HG02840 (cell line): ENCODE measurements at regions not wholly inside any gene's neighbourhood (a gene's known extent, or its start where the extent isn't known, plus 50 kb on each side); places are given as distances from the start of the nearest gene placed in this dataset.
"Not testable (repeated sequence)": the region's sequence is repeated elsewhere in the genome, so short reads cannot be mapped to it uniquely, and the experiment has no call there.

Experiments used
- ATAC-seq: cut with Tn5 transposase; IDR thresholded peaks from one replicate; pipeline ENCODE4 v1.9.1; 2021; ENCODE audit warnings: mild to moderate bottlenecking, moderate library complexity, moderate number of reproducible peaks; ENCODE audit not compliant: unreplicated experiment, low FRiP score

- no peak for ATAC-seq
These were observed 129.7 kb upstream of the VWC2 start for GRCh38 chr7:49643736-49644135.

- no peak for ATAC-seq
These were observed 128.9 kb upstream of the VWC2 start for GRCh38 chr7:49644396-49645166.

GRCh38 chr7:49645296-49645695 is 128.1 kb upstream of the VWC2 start:
- ATAC-seq, result no peak

DNA sequence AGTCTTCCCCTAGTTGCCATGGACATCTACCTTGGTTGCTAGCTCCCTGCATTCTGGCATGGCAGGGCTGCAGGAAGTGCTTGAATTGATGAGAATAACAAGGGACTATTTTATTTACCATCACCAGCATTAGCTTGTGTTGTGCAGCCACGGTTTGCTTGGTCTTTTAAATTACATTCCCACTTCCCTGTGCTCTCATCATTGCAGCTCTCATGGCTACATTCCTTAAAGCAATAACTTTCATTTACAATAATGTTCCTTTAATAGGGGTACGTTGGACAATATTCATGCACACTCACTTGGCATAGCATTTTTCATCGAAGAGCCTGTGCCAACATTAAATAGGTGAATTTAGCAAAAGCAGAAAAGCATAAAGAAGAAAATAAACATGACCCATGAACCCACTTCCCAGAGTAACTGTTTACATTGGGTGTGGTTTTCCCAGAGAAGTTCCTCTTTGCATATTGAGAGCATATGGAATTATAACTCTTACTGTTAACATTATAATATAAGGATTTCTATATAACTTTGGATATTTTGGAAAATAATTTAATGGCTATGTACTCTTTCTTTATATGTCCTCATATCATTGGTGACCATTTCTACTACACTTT is 113.2 kb upstream of the VWC2 start:
- ATAC-seq, result no peak

- ATAC-seq, result no peak
These were observed 112.5 kb upstream of the VWC2 start for GRCh38 chr7:49660976-49661375.

GRCh38 chr7:49665963-49666362 is 107.5 kb upstream of the VWC2 start:
- ATAC-seq, result not testable (repeated sequence)

DNA sequence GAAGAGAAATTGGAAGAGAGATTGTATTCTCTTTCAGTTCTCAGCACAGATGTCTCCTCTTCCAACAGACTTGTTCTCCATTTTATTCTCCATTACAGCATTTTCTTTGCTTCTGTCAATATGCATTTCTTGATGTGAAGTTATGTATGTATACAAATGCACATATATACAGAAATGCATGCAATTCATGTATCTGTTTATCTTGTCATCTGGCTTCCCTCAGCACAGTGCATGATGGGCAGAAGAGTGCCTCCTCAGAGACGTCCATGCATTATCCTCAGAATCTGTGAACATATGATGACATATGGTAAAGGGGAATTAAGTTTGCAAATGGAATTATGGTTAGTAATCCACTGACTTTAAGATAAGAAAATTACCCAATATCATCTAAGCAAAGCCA is 106.7 kb upstream of the VWC2 start:
- ATAC-seq, result no peak

GRCh38 chr7:49669285-49669684 is 104.2 kb upstream of the VWC2 start:
- no peak for ATAC-seq

- ATAC-seq, result no peak
These were observed 103.7 kb upstream of the VWC2 start for GRCh38 chr7:49669692-49670260.

GRCh38 chr7:49670991-49671390 is 102.4 kb upstream of the VWC2 start:
- no peak for ATAC-seq

- ATAC-seq, result no peak
These were observed 80.9 kb upstream of the VWC2 start for GRCh38 chr7:49692516-49692915.

DNA sequence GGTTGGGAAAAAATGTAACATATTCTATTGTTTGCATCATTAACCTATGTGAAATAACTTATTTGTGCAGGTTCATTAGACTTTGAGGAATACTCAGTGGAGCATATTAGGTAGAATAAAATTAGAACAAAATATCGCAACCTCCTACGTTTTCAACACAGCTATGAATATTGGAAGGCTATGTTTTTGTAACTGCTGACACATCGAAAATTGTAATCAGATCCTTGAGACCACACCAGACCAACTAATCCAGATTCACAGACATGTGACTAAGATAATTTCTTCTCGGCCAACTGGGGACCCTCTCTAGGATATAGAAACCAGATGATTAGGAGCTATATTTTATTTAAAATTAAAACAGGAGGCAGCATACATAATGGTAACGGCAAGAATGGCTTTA is 77.5 kb upstream of the VWC2 start:
- no peak for ATAC-seq

DNA sequence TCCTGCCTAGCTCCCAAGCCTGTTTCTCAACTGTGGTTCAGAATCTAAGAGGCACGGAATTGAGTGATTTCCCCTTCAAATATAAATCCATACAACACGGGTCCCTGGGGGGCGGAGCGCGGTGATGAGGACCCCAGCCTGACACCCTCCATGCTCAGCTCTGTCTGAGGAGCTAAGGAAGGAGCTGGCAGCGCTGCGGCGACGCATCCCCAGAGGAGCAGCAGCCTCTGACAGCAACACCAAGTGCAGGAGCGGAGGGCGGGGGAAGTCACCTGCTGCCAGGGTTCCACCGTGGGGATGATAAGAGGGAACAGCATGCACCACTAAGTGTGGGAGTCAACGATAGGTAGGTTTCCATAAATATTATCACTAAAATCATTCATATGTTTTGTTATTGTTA is 72.6 kb upstream of the VWC2 start:
- ATAC-seq, result no peak

GRCh38 chr7:49702099-49702498 is 71.3 kb upstream of the VWC2 start:
- no peak for ATAC-seq

DNA sequence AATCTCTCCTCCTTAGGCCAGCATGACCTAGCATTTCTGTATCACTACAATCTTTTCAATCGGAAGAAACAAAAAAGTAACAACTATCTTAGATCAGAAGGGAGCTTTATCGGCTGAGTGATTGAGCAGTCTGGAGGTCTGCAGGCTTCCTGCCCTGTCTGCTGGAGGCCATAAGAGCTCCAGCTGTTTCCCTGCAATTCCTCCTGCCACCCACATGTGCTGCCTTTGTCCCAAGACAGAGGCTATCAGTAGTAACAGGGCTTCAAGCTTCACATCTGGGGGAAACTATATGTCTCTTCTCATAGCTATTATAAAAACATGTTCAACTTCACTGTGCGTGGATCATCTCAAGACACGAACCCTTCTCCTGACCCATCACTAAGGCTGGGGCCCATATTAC is 70.1 kb upstream of the VWC2 start:
- no peak for ATAC-seq

GRCh38 chr7:49703881-49704280 is 69.6 kb upstream of the VWC2 start:
- ATAC-seq, result no peak

- no peak for ATAC-seq
These were observed 67.3 kb upstream of the VWC2 start for GRCh38 chr7:49706106-49706505.

- ATAC-seq, result no peak
These were observed 65.5 kb upstream of the VWC2 start for GRCh38 chr7:49707891-49708290.

- no peak for ATAC-seq
These were observed 64.8 kb upstream of the VWC2 start for GRCh38 chr7:49708590-49708989.

- not testable (repeated sequence) for ATAC-seq
These were observed 62.2 kb upstream of the VWC2 start for GRCh38 chr7:49711072-49711723.

GRCh38 chr7:49714182-49714581 is 59.3 kb upstream of the VWC2 start:
- ATAC-seq, result no peak
